H54 (cell line): ENCODE measurements at regions not wholly inside any gene's neighbourhood (a gene's known extent, or its start where the extent isn't known, plus 50 kb on each side); places are given as distances from the start of the nearest gene placed in this dataset.

ENCODE experiments used
- DNase-seq: peaks from one replicate; pipeline ENCODE4 v3.0.0; 2011; ENCODE audit warnings: low spot score, mixed read lengths; ENCODE audit not compliant: insufficient read length
- FAIRE-seq: peaks from 3 replicates; lab custom pipeline; 2011; peaks lifted over from hg19 to GRCh38; lab: Jason Lieb, UNC
- POLR2A ChIP-seq: IDR thresholded peaks from 2 replicates; pipeline ENCODE4 v1.6.1; 2011; ENCODE audit warnings: low read depth, mild to moderate bottlenecking, low read length

DNA sequence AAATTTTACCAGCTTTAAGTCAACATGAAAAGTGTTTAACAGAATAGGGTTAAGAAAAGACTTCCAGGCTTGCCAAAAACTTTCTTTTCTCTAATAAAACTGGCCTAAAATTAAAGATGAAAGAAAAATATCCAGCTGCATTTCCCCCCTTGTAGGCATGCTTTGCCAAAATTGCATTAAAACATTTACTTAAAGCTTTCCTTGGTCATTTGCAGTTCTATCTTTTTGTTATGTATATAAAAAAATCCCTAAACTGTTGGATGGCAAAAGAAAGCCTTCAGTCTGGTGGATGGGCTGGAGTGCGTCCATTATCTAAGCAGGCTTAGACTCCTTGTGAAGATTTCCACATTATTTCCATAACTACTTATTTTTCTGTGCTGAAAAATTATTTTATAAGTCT is 105.4 kb upstream of the DSEL start:
- DNase-seq (no peak), FAIRE-seq (no peak)
- TF ChIP-seq POLR2A, result no peak

GRCh38 chr18:67621049-67621713 is 104.7 kb upstream of the DSEL start:
- FAIRE-seq (no peak), DNase-seq (no peak)
- no peak for TF ChIP-seq POLR2A

GRCh38 chr18:67618061-67618460 is 101.5 kb upstream of the DSEL start:
- no peak for FAIRE-seq
- no peak for DNase-seq
- no peak for TF ChIP-seq POLR2A

DNA sequence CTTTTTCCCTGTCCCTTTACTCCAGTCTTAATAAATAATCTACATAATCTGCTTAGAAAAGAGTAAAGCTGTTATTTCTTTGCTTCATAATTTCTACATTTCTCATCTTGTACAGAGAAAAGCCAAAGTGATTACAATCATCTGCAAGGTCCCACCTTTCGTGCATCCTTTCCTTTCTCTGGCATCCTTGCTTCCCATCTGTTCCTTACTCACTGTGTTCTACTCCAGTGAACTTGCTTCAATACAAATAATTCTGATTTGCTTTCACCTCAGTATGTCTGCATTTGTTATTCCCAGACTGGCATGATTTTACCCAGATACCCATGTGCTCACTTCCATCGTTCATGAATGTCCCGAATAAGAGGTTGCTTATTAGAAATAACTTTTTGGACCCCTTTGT is 99.4 kb upstream of the DSEL start:
- no peak for TF ChIP-seq POLR2A
- FAIRE-seq (no peak), DNase-seq (no peak)

DNA sequence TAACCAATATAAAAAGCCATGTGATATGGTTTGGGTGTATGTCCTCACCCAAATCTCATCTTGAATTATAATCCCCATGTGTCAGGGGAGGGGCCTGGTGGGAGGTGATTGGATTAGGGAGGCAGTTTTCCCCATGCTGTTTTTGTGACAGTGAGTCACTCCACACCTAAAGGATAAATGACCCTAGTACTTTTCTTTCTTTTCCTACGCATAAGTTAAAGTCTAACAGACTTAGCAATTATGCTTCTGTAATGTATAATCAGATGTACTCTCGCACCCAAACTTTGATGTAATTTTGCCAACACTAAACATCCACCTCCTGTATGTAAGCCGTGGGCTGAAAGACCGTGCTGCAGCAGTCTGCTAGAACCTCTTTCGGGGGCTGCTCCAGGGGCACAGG is 97.2 kb upstream of the DSEL start:
- TF ChIP-seq POLR2A, result no peak
- no peak for FAIRE-seq

GRCh38 chr18:67612281-67612680 is 95.8 kb upstream of the DSEL start:
- DNase-seq (no peak), FAIRE-seq (no peak)
- TF ChIP-seq POLR2A, result no peak

More for the DNA sequence above, 97.2 kb upstream of the DSEL start:
- no peak for DNase-seq

DNA sequence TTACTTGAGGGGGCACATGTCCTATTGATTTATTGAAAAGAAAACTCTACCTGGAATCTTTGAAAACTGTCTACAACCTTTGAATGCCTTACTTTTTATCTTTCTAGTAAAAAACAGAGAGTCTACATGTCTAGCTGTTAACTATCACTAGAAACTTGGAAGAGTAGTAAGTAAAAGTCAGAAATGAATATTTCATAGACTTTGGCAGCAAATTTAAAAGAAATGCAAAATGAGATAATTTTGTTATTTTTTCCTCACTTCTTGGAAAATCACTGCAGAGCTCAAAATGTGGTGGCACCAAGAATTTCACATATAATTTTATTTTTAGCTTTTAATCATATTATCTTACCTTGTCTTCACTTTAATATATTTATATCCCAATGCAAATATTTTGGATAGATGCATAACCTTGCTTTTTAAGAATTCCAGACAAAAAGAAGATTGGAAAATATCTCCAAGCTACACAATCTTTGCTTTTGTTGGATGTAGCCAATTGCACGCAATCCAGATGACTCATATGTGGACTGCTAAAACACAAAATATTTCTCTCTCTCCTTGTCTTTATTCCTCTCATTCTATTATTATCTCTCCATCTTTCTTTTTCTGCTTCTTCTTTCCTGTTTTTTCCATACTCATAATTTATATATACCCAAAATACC is 92.2 kb upstream of the DSEL start:
- FAIRE-seq, result no peak
- no peak for TF ChIP-seq POLR2A

GRCh38 chr18:67608191-67608590 is 91.7 kb upstream of the DSEL start:
- DNase-seq (no peak), FAIRE-seq (no peak)
- no peak for TF ChIP-seq POLR2A

More for the DNA sequence above, 92.2 kb upstream of the DSEL start:
- DNase-seq, result no peak

- FAIRE-seq (no peak), DNase-seq (peak; percentile 2)
- TF ChIP-seq POLR2A, result no peak
Measured at GRCh38 chr18:67600181-67601180, 84.0 kb upstream of the DSEL start.

GRCh38 chr18:67599277-67599676 is 82.8 kb upstream of the DSEL start:
- DNase-seq, result no peak
- FAIRE-seq, result no peak
- no peak for TF ChIP-seq POLR2A

- TF ChIP-seq POLR2A, result no peak
- FAIRE-seq (no peak), DNase-seq (no peak)
Measured at GRCh38 chr18:67597759-67598158, 81.2 kb upstream of the DSEL start.

DNA sequence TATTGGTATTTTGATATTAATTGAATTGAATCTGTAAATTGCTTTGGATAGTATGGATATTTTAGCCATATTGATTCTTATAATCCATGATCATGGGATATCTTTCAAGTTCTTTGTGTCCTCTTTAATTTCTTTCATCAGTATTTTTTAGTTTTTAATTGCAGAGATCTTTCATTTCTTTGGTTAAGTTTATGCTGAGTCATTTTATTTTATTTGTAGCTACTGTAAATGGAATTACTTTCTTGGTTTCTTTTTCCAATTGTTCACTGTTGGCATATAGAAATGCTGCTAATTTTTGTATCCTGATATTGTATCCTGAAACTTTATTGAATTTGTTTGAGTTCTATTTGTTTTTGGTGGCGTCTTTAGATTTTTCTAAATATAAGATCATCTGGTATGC is 79.5 kb upstream of the DSEL start:
- no peak for TF ChIP-seq POLR2A
- FAIRE-seq, result no peak
- DNase-seq, result no peak

DNA sequence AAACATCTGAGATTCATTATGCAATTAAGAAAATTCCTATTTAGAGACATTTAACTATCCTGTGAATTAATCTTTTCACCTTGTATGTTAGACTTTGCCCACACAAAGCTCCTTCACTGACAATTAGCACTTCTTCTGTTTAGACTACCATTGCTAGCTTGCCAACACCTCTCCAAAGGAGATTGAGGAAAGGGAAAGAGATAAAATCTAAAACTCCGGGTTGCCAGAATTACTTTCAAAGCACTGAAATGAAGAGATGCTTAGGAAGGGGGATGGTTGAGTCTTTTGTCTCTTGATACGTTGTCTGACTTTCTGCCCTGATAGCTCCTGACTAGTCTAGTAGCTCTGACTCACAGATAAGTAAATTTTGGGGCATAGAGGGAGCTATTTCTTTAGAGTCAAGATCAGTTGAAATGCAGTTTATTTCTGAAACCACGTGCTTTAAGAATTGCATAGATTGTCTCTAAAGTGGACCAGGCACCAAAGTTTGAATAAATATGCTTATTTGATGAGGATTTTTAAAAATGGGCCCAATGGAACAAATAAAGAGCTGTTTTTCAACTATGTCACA is 74.1 kb upstream of the DSEL start:
- no peak for TF ChIP-seq POLR2A
- no peak for FAIRE-seq
- no peak for DNase-seq

- FAIRE-seq, result no peak
- no peak for DNase-seq
- TF ChIP-seq POLR2A, result no peak
Measured at GRCh38 chr18:67589325-67589724, 72.8 kb upstream of the DSEL start.

DNA sequence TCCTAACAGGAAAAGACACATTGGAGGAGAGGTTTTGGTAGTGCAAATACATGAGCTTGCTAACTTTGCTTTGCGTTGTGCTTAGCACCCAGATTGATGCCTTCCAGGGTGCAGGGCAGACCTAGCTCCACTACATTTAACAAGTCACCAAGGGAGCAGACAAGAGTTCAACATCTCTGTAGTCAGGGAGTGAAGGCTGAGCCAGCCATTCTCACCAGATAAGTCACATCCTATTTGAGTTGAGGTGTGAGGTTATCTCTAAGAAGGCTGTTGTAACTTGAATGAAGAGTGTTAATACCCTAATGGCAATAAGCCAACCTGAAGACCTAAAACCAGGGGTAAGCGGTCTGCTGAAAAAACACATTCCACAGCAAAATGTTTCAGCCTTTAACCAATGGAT is 69.6 kb upstream of the DSEL start:
- no peak for DNase-seq
- TF ChIP-seq POLR2A, result no peak
- FAIRE-seq, result no peak
